GM19397 (cell line): ENCODE measurements at regions not wholly inside any gene's neighbourhood (a gene's known extent, or its start where the extent isn't known, plus 50 kb on each side); places are given as distances from the start of the nearest gene placed in this dataset.
"Not testable (repeated sequence)": the region's sequence is repeated elsewhere in the genome, so short reads cannot be mapped to it uniquely, and the experiment has no call there.

ENCODE experiments used
- ATAC-seq: cut with Tn5 transposase; IDR thresholded peaks from one replicate; pipeline ENCODE4 v1.9.1; 2021; ENCODE audit warnings: mild to moderate bottlenecking, moderate library complexity; ENCODE audit not compliant: unreplicated experiment

- no peak for ATAC-seq
Measured at GRCh38 chr13:97520061-97520460, 86.1 kb downstream of the RAP2A start.

- no peak for ATAC-seq
Measured at GRCh38 chr13:97520866-97521265, 86.9 kb downstream of the RAP2A start.

- ATAC-seq: no peak
Measured at GRCh38 chr13:97521726-97522125, 87.8 kb downstream of the RAP2A start.

- ATAC-seq: no peak
Measured at GRCh38 chr13:97522243-97522642, 88.3 kb downstream of the RAP2A start.

DNA sequence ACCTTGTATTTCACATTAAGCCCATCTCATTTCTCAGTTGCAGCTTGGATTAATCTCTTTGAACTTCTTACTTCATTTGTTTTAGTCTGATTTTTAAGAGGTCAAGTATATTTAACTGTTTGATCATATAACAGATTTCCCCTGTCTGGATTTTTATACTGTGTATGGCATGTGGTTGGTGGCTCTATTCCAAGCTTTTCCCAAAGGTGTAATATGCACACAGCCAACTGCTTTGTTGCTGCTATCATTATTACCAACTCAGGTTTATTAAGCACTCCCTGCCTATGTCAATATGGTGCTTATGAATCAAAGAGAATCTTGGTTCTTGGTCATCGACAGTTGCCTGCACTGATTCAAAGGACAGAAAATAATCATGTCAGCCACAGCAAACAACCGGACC, 92.6 kb downstream of the RAP2A start:
- ATAC-seq: no peak

DNA sequence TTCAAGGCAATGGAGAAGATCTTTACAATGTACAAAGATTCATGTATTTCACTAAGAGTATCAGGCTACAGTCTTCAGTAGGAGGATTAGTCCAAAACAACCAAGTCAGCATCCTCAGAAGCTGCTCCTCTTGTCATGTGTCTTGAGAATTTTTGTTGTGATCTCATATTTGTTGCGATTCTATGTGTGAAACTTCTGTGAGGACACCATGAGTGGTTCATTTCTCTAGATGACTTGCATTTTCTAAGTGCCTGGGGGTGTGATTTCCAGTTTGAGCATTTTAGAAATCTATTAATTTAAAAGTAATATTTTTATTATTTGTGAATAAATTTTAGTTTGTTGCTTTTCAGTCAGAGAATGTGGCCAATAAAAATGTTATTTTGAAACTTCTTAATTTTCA, 94.5 kb downstream of the RAP2A start:
- ATAC-seq: no peak

GRCh38 chr13:97534540-97534939, 100.6 kb downstream of the RAP2A start:
- no peak for ATAC-seq

GRCh38 chr13:97535614-97536013, 101.6 kb downstream of the RAP2A start:
- no peak for ATAC-seq

DNA sequence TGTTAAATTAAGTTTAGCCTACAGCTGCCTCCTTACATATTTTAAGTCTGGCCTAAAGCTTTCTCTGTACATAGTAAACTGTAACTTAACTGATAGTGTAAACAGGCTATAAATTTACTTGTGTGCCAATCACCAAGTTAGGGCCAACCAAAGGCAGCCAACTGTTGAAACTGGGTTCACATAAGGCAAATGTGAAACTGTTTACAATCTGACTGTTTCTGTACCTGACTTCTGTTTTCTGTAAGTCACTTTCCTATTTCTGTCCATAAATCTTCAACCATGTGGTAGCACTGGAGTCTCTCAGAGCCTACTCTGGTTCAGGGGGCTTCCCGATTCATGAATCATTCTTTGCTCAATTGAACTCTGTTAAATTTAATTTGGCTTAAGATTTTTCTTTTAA, 103.1 kb downstream of the RAP2A start:
- peak; percentile 81 for ATAC-seq

GRCh38 chr13:97538203-97538602, 104.2 kb downstream of the RAP2A start:
- no peak for ATAC-seq

GRCh38 chr13:97539651-97540610, 106.0 kb downstream of the RAP2A start:
- peak; percentile 39 for ATAC-seq

GRCh38 chr13:97540696-97541095, 106.7 kb downstream of the RAP2A start:
- no peak for ATAC-seq

DNA sequence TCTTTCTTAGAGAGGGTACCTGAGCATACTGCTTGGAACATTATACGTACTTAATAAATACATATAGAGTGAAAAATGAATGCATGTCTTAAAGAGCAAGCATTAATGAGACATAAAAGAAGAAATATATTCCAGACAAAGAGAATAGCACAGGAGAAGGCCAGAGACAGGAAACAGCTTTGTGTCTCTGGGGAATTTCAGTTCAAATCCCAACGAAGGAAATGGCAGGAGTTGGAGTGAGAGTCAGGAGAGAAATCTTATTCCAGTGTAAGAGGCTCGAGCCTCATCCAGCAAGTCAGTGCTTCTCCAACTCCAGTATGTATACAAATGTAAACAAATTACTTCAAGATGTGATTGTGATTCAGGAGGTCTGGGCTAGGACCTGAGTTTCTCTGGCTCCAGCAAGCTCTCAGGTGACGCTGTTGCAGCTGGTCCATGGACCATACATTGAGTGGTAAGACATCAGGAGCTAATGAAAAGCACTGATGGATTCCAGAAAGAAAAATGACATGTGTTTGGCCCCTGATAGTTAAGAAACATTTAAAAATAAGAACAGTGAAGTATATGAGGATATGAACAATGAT, 108.2 kb downstream of the RAP2A start:
- ATAC-seq: no peak

- ATAC-seq: no peak
Measured at GRCh38 chr13:97544031-97544765, 110.2 kb downstream of the RAP2A start.

- ATAC-seq: not testable (repeated sequence)
Measured at GRCh38 chr13:97544971-97545499, 111.1 kb downstream of the RAP2A start.

DNA sequence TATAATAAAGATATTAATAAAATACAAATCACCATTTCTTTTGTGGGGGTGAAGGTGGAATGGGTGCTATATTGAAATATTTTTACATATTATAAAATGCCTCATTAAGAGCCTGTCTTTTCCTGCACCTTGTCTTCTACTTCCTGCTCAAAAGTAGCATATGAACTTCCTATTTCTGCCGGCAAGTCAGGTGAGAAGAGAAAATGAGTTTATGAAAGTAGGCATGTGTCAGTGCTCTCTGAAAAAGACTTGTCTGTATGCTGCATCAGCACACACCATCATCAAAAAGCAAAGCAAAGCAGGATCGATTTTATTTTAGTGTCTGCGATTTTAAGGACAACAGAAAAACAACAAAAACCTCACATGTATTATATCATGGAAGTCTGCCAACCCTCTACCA, 114.2 kb downstream of the RAP2A start:
- no peak for ATAC-seq

DNA sequence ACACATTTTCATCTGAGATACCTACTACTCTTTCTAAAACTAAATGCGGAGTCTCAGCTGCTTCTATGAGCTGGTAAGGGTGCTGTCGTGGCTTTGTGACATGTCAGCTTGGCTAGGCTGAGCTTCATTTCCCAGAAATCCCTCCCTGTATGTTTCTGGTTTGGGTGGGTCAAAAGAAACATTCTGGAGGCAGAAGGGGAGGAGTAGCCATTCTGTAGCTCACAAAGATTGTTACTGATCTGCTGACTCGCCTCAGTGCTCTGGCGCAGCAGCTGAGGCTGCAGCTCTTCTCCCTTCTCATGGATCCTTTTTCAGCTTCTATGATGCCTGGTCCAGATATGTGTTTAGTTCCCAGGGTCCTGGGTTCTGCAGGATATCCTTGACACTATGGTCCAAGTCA, 114.7 kb downstream of the RAP2A start:
- no peak for ATAC-seq

- ATAC-seq: no peak
Measured at GRCh38 chr13:97549201-97549600, 115.2 kb downstream of the RAP2A start.

- ATAC-seq: no peak
Measured at GRCh38 chr13:97554496-97554895, 120.5 kb downstream of the RAP2A start.

- no peak for ATAC-seq
Measured at GRCh38 chr13:97555034-97555433, 121.1 kb downstream of the RAP2A start.

DNA sequence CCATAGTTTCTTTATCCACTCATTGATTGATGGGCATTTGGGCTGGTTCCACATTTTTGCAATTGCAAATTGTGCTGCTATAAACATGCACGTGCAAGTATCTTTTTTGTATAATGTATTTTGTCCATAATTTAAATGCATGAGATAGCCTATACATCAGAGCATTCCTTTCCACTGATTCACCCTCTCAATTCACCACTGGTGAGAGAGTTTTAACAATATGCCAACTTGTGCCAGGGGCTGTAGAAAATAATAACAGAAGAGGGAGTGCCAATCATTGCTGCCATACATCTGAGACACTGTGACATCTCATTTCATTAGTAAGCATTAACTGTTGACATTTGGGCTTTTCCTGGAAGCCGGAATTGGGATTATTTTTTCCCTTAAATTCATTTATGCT, 125.1 kb downstream of the RAP2A start:
- ATAC-seq: no peak
